Breast epithelium (tissue), 4 donors: ENCODE measurements at regions not wholly inside any gene's neighbourhood (a gene's known extent, or its start where the extent isn't known, plus 50 kb on each side); places are given as distances from the start of the nearest gene placed in this dataset.

Experiments
- DNase-seq, 2 donors: peaks; one replicate each; pipeline ENCODE4 v3.0.0-alpha.2; 2019; ENCODE audit warnings: low spot score in 2 of 2
- H3K27ac ChIP-seq, 2 donors: fragments of 200-600 bp; sonication (generic) in 1 of 2; one replicate each; pipeline ENCODE4 v1.5.1; 2016 to 2019; ENCODE audit warnings: mild to moderate bottlenecking in 1 of 2
- H3K27me3 ChIP-seq, 2 donors: fragments of 200-600 bp; sonication (generic) in 1 of 2; one replicate each; pipeline versions ENCODE4 v1.5.1 to v1.6.0; 2017 to 2019; ENCODE audit warnings: control low read depth in 1 of 2, mild to moderate bottlenecking in 1 of 2
- H3K36me3 ChIP-seq: fragments of 200-600 bp; one replicate; pipeline ENCODE4 v1.5.1; 2019
- H3K4me1 ChIP-seq, 2 donors: fragments of 200-600 bp; sonication (generic); one replicate each; pipeline ENCODE4 v1.5.1; 2016 to 2019; ENCODE audit warnings: control low read depth in 1 of 2
- H3K4me3 ChIP-seq, 3 donors: fragments of 200-600 bp; sonication (generic); 1 replicate in 2 of 3; 2 replicates in 1 of 3; pipeline ENCODE4 v1.5.1; 2016 to 2019; ENCODE audit warnings: mild to moderate bottlenecking in 3 of 3, moderate library complexity in 2 of 3
- H3K9me3 ChIP-seq, 2 donors: fragments of 200-600 bp; sonication (generic) in 1 of 2; one replicate each; pipeline ENCODE4 v1.5.1; 2016 to 2019; ENCODE audit warnings: control low read depth in 1 of 2
- POLR2A ChIP-seq: fragments of 450-650 bp; IDR thresholded peaks from one replicate; pipeline ENCODE4 v1.6.1; 2016; ENCODE audit warnings: antibody characterized with exemption, mild to moderate bottlenecking, moderate library complexity
- POLR2AphosphoS5 ChIP-seq, 3 donors: sonication (generic); formaldehyde crosslinking; IDR thresholded peaks; one replicate each; pipeline ENCODE4 v1.6.1; 2017; ENCODE audit warnings: antibody characterized with exemption in 3 of 3
- intact Hi-C: fragments of 100-400 bp; cut with DNase I; formaldehyde crosslinking; loops from one replicate; pipeline ENCODE4 v1.15.1; 2023; ENCODE audit warnings: low total_unique reads
- TF ChIP-seq, protein P1 (sequence below), 3 donors: fragments of 450-650 bp; IDR thresholded peaks; one replicate each; pipeline ENCODE4 v1.5.1; 2016 to 2017; ENCODE audit warnings: antibody characterized with exemption in 3 of 3, mild to moderate bottlenecking in 3 of 3, moderate library complexity in 3 of 3

DNA sequence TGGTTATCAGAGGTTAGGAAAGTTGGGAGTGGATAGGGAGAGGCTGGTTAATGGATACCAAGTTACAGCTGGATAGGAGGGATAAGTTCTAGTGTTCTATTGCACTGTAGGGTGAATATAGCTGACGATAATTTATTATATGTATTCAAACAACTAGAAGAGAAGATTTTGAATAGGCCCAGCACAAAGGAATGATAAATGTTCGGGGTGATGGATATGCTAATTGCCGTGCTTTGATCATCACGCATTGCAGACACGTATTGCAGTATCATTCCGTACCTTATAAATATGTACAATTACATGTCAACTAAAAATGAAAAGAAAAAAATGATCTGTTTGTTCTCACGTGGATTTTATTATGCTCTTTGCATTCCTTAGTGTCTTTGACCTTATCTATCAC, 369.2 kb upstream of the PKDCC start:
- no peaks in the 10 kb centered on the region for H3K4me1 ChIP-seq
- no peak overlapping the region for H3K4me3 ChIP-seq
- no peak for DNase-seq
- H3K27me3 ChIP-seq: no peaks in the 10 kb centered on the region
- TF ChIP-seq POLR2AphosphoS5 (IDR thresholded peaks at IDR 0.05): no peak
- TF ChIP-seq, protein P1, sequence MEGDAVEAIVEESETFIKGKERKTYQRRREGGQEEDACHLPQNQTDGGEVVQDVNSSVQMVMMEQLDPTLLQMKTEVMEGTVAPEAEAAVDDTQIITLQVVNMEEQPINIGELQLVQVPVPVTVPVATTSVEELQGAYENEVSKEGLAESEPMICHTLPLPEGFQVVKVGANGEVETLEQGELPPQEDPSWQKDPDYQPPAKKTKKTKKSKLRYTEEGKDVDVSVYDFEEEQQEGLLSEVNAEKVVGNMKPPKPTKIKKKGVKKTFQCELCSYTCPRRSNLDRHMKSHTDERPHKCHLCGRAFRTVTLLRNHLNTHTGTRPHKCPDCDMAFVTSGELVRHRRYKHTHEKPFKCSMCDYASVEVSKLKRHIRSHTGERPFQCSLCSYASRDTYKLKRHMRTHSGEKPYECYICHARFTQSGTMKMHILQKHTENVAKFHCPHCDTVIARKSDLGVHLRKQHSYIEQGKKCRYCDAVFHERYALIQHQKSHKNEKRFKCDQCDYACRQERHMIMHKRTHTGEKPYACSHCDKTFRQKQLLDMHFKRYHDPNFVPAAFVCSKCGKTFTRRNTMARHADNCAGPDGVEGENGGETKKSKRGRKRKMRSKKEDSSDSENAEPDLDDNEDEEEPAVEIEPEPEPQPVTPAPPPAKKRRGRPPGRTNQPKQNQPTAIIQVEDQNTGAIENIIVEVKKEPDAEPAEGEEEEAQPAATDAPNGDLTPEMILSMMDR (IDR thresholded peaks at IDR 0.05): no peak
- no peak for TF ChIP-seq POLR2A
- intact Hi-C loops: no loop called here
- peaks cover 0 to 4% of the 10 kb centered on the region in 2 donors for H3K9me3 ChIP-seq
- no peak overlapping the region for H3K27ac ChIP-seq
- H3K36me3 ChIP-seq: no peaks in the 10 kb centered on the region

DNA sequence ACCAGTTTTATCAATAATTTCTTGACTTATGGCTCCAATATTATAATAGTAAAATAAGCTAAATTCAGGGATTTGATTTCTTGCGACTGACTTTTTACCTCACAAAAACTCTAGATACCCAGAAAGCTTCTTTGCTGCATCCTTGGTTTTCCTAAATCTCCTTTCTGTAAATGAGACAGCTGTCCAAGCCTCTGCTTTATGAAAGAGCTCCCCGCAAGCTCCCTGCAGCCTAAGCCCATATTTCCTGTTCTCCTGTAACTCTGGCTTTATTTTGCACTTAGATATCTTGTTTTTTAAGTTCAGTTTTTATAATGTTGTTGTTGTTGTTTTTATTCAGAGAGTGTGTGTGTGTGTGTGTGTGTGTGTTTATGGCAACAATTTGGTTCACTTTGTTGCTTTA, 361.7 kb upstream of the PKDCC start:
- TF ChIP-seq, protein P1 (IDR thresholded peaks at IDR 0.05): no peak
- TF ChIP-seq POLR2AphosphoS5 (IDR thresholded peaks at IDR 0.05): no peak
- no peak for TF ChIP-seq POLR2A
- intact Hi-C loops: no loop called here
- Histone ChIP-seq H3K27me3 (no peaks in the 10 kb centered on the region), H3K27ac (no peak overlapping the region), H3K4me1 (no peaks in the 10 kb centered on the region), H3K9me3 (peaks cover 0 to 9% of the 10 kb centered on the region in 2 donors), H3K4me3 (no peak overlapping the region), H3K36me3 (no peaks in the 10 kb centered on the region)
- DNase-seq: no peak

GRCh38 chr2:41691561-41691960, 356.3 kb upstream of the PKDCC start:
- H3K27ac ChIP-seq: no peak overlapping the region
- intact Hi-C loops: no loop called here
- DNase-seq: no peak

GRCh38 chr2:41694536-41695049, 353.2 kb upstream of the PKDCC start:
- H3K4me3 ChIP-seq: no peak overlapping the region
- intact Hi-C loops: no loop called here
- H3K4me1 ChIP-seq: peaks cover 0 to 5% of the 10 kb centered on the region in 2 donors
- H3K27me3 ChIP-seq: no peaks in the 10 kb centered on the region
- no peaks in the 10 kb centered on the region for H3K36me3 ChIP-seq
- H3K9me3 ChIP-seq: no peaks in the 10 kb centered on the region
- no peak overlapping the region for H3K27ac ChIP-seq
- TF ChIP-seq POLR2AphosphoS5 (IDR thresholded peaks at IDR 0.05) (no peak), POLR2A (no peak)
- TF ChIP-seq, protein P1 (IDR thresholded peaks at IDR 0.05): no peak
- no peak for DNase-seq

More at GRCh38 chr2:41691561-41691960, 356.3 kb upstream of the PKDCC start:
- H3K4me3 ChIP-seq: no peak overlapping the region
- H3K9me3 ChIP-seq: no peaks in the 10 kb centered on the region
- H3K27me3 ChIP-seq: no peaks in the 10 kb centered on the region
- no peaks in the 10 kb centered on the region for H3K4me1 ChIP-seq
- no peaks in the 10 kb centered on the region for H3K36me3 ChIP-seq
- no peak for TF ChIP-seq POLR2AphosphoS5 (IDR thresholded peaks at IDR 0.05)
- TF ChIP-seq, protein P1 (IDR thresholded peaks at IDR 0.05): no peak
- no peak for TF ChIP-seq POLR2A

DNA sequence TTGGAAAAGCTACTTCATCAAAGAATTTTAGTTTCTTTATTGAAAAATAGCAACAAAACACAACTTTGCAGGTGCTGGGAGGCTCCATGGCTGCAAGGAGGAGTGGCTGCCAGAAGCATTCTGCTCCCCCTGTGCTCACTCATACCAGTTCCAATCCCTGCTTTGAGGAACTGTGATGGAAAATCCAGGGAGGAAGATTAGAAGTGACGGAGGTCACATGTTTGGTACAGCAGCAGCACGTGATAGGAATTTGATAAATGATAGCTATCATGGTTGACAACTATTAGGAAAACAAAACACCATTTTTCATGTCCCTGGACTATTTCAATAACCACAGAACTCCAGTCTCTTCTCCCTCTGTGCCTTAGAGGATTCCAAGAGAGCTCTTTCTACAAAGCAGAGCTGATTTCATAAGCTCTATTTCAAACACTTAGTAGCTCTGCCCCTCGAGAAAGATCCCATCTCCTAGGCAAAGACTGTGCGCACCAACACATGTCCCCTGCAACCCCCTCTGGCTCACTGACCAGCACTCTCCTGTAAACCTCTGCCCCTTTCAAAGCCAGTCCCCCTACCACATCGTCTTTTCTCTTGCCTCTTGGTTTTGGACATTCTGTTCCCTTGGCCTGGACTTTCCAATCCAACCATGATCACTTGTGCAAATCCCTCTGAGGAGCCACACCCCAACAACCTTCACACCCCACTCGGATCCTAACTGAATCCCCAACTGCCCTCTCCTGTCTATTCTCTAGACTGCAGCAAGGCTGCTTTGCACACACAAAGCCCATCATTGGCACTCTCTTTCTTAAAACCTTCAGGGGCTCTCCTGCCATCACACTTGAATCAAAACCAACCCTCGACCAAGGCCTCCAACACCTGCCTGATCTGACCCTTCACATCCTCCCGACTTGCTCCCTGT, 352.4 kb upstream of the PKDCC start:
- H3K9me3 ChIP-seq: no peaks in the 10 kb centered on the region
- no peak overlapping the region for H3K27ac ChIP-seq
- TF ChIP-seq, protein P1 (IDR thresholded peaks at IDR 0.05): no peak
- TF ChIP-seq POLR2A (no peak), POLR2AphosphoS5 (IDR thresholded peaks at IDR 0.05) (no peak)
- intact Hi-C loops: no loop called here
- H3K36me3 ChIP-seq: no peaks in the 10 kb centered on the region
- no peak overlapping the region for H3K4me3 ChIP-seq
- DNase-seq: no peak
- peaks cover 0 to 5% of the 10 kb centered on the region in 2 donors for H3K4me1 ChIP-seq
- H3K27me3 ChIP-seq: no peaks in the 10 kb centered on the region
